GM23248 (cell line): ENCODE measurements at regions not wholly inside any gene's neighbourhood (a gene's known extent, or its start where the extent isn't known, plus 50 kb on each side); places are given as distances from the start of the nearest gene placed in this dataset.

Experiments
- DNase-seq: peaks from one replicate; pipeline ENCODE4 v3.0.0-alpha.2; 2015
- H2AFZ ChIP-seq: fragments of 200-600 bp; sonication (generic); 2 replicates; pipeline ENCODE4 v1.6.1; 2016; ENCODE audit warnings: antibody characterized with exemption
- H3F3A ChIP-seq: fragments of 200-600 bp; sonication (generic); 2 replicates; pipeline ENCODE4 v1.6.1; 2016; ENCODE audit warnings: mild to moderate bottlenecking, antibody characterized with exemption, mixed run types; ENCODE audit not compliant: insufficient read depth
- H3K27ac ChIP-seq: fragments of 200-600 bp; sonication (generic); 2 replicates; pipeline ENCODE4 v1.5.1; 2016; ENCODE audit warnings: mild to moderate bottlenecking
- H3K27me3 ChIP-seq: fragments of 200-600 bp; sonication (generic); replicated peaks from 2 replicates; pipeline ENCODE4 v1.6.1; 2016; ENCODE audit warnings: mild to moderate bottlenecking; ENCODE audit not compliant: insufficient read depth
- H3K36me3 ChIP-seq: fragments of 200-600 bp; sonication (generic); 2 replicates; pipeline ENCODE4 v1.6.1; 2016; ENCODE audit warnings: low read depth, mild to moderate bottlenecking
- H3K4me1 ChIP-seq: fragments of 200-600 bp; sonication (generic); 2 replicates; pipeline ENCODE4 v1.6.1; 2016; ENCODE audit warnings: mild to moderate bottlenecking; ENCODE audit not compliant: insufficient read depth
- H3K4me2 ChIP-seq: fragments of 200-600 bp; sonication (generic); one replicate; pipeline ENCODE4 v1.6.1; 2016; ENCODE audit warnings: mild to moderate bottlenecking; ENCODE audit not compliant: unreplicated experiment
- H3K4me3 ChIP-seq: fragments of 200-600 bp; sonication (generic); 2 replicates; pipeline ENCODE4 v1.5.1; 2016; ENCODE audit warnings: mild to moderate bottlenecking
- H3K79me2 ChIP-seq: fragments of 200-600 bp; sonication (generic); 2 replicates; pipeline ENCODE4 v1.6.1; 2016; ENCODE audit warnings: mild to moderate bottlenecking; ENCODE audit not compliant: insufficient read depth
- H3K9ac ChIP-seq: fragments of 200-600 bp; sonication (generic); 2 replicates; pipeline ENCODE4 v1.6.1; 2016; ENCODE audit warnings: mild to moderate bottlenecking
- H3K9me2 ChIP-seq: fragments of 200-600 bp; sonication (generic); 2 replicates; pipeline ENCODE4 v1.6.1; 2016; ENCODE audit warnings: mixed run types, mild to moderate bottlenecking, moderate library complexity; ENCODE audit not compliant: insufficient read depth
- H3K9me3 ChIP-seq: fragments of 200-600 bp; sonication (generic); one replicate; pipeline ENCODE4 v1.6.1; 2017; ENCODE audit warnings: low read depth
- H4K20me1 ChIP-seq: fragments of 200-600 bp; sonication (generic); 2 replicates; pipeline ENCODE4 v1.6.0; 2016; ENCODE audit not compliant: insufficient read depth
- EZH2 ChIP-seq: fragments of 200-600 bp; sonication (generic); IDR thresholded peaks from 2 replicates; pipeline ENCODE4 v1.6.1; 2018; ENCODE audit warnings: antibody characterized with exemption, mild to moderate bottlenecking; ENCODE audit not compliant: insufficient read depth, poor library complexity, severe bottlenecking
- EZH2phosphoT487 ChIP-seq: fragments of 200-600 bp; sonication (generic); IDR thresholded peaks from 2 replicates; pipeline ENCODE4 v1.6.1; 2018; ENCODE audit warnings: antibody characterized with exemption, moderate library complexity, mild to moderate bottlenecking, low read depth; ENCODE audit not compliant: insufficient read depth
- WGBS, 2 experiments: methylation state at CpG; one replicate each; pipeline ENCODE4 v1.1.6; 2015 to 2017; ENCODE audit warnings: low lambda C conversion rate in 2 of 2, low coverage in 1 of 2; ENCODE audit errors: missing lambda C conversion rate in 2 of 2; 5-methylcytosine and 5-hydroxymethylcytosine counted together
- in situ Hi-C: fragments of 300-500 bp; cut with MboI; formaldehyde crosslinking; loops from 2 replicates; pipeline ENCODE4 v1.15.0; 2020

- WGBS, 2 experiments: 91% methylated on average over 4 of the region's 4 CpGs
- Histone ChIP-seq H2AFZ (no peak overlapping the region), H3K27me3 (no peaks in the 10 kb centered on the region), H3K79me2 (no peaks in the 10 kb centered on the region), H3K27ac (no peak overlapping the region), H3K4me2 (no peak overlapping the region), H3K9me2 (no peaks in the 10 kb centered on the region), H3K36me3 (no peaks in the 10 kb centered on the region), H3K9me3 (no peaks in the 10 kb centered on the region), H3F3A (no peaks in the 10 kb centered on the region), H3K9ac (no peak overlapping the region), H4K20me1 (no peaks in the 10 kb centered on the region), H3K4me1 (no peaks in the 10 kb centered on the region), H3K4me3 (no peak overlapping the region)
- in situ Hi-C loops: no loop called here
- DNase-seq: no peak
- TF ChIP-seq EZH2 (no peak), EZH2phosphoT487 (no peak)
Measured at GRCh38 chr2:145140658-145141057, 620.7 kb upstream of the ZEB2 start.

GRCh38 chr2:145138626-145139025, 618.7 kb upstream of the ZEB2 start:
- H3K9me2 ChIP-seq: no peaks in the 10 kb centered on the region
- no peak overlapping the region for H3K27ac ChIP-seq
- H3K9me3 ChIP-seq: no peaks in the 10 kb centered on the region
- TF ChIP-seq EZH2phosphoT487 (no peak), EZH2 (no peak)
- no peak overlapping the region for H3K4me3 ChIP-seq
- H4K20me1 ChIP-seq: no peaks in the 10 kb centered on the region
- no peak overlapping the region for H3K4me2 ChIP-seq
- DNase-seq: no peak
- H3K27me3 ChIP-seq: no peaks in the 10 kb centered on the region
- no peak overlapping the region for H3K9ac ChIP-seq
- no peaks in the 10 kb centered on the region for H3K4me1 ChIP-seq
- no peaks in the 10 kb centered on the region for H3K36me3 ChIP-seq
- no peaks in the 10 kb centered on the region for H3K79me2 ChIP-seq
- 92 to 95% methylated on average over 2 of the region's 2 CpGs for WGBS, 2 experiments
- in situ Hi-C loops: no loop called here
- no peak overlapping the region for H2AFZ ChIP-seq
- no peaks in the 10 kb centered on the region for H3F3A ChIP-seq

DNA sequence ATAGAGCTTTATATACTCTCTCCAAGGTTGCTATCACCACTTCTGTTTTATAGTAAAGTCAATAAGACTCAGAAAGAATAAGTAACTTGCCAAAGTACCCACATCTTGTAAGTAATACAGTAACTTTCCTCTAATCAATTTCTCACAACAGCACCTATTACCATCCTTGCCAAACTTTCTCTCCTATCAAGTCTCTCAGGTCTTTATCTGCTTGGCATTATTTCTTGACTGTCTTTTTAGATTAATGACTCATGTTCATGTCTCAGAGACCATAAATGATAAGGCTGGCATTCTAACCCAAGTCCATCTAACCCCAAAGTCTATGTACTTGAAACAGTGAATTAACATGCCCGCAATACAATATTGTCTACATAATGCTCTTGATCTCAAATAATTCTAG, 618.0 kb upstream of the ZEB2 start:
- Histone ChIP-seq H3K4me3 (no peak overlapping the region), H2AFZ (no peak overlapping the region), H3K9me2 (no peaks in the 10 kb centered on the region), H4K20me1 (no peaks in the 10 kb centered on the region), H3K4me1 (no peaks in the 10 kb centered on the region), H3K4me2 (no peak overlapping the region), H3K27me3 (no peaks in the 10 kb centered on the region), H3K27ac (no peak overlapping the region), H3F3A (no peaks in the 10 kb centered on the region), H3K79me2 (no peaks in the 10 kb centered on the region), H3K9me3 (no peaks in the 10 kb centered on the region), H3K9ac (no peak overlapping the region), H3K36me3 (no peaks in the 10 kb centered on the region)
- no peak for DNase-seq
- WGBS, 2 experiments: 95 to 100% methylated on average over 1 of the region's 1 CpG
- TF ChIP-seq EZH2phosphoT487: no peak
- TF ChIP-seq EZH2: no peak
- in situ Hi-C loops: no loop called here

- H3K4me1 ChIP-seq: no peaks in the 10 kb centered on the region
- H3K9ac ChIP-seq: no peak overlapping the region
- H4K20me1 ChIP-seq: no peaks in the 10 kb centered on the region
- no peaks in the 10 kb centered on the region for H3K9me2 ChIP-seq
- no peaks in the 10 kb centered on the region for H3K9me3 ChIP-seq
- H3K27ac ChIP-seq: no peak overlapping the region
- TF ChIP-seq EZH2phosphoT487: no peak
- no peak for TF ChIP-seq EZH2
- H3K36me3 ChIP-seq: no peaks in the 10 kb centered on the region
- 96 to 97% methylated on average over 4 of the region's 4 CpGs for WGBS, 2 experiments
- no peaks in the 10 kb centered on the region for H3K27me3 ChIP-seq
- H3F3A ChIP-seq: no peaks in the 10 kb centered on the region
- no peaks in the 10 kb centered on the region for H3K79me2 ChIP-seq
- no peak overlapping the region for H3K4me3 ChIP-seq
- no peak overlapping the region for H3K4me2 ChIP-seq
- no peak overlapping the region for H2AFZ ChIP-seq
- in situ Hi-C loops: no loop called here
- no peak for DNase-seq
Measured at GRCh38 chr2:145137211-145137610, 617.3 kb upstream of the ZEB2 start.

GRCh38 chr2:145136702-145137101, 616.8 kb upstream of the ZEB2 start:
- Histone ChIP-seq H3K9me3 (no peaks in the 10 kb centered on the region), H3K27ac (no peak overlapping the region), H4K20me1 (no peaks in the 10 kb centered on the region), H2AFZ (no peak overlapping the region), H3K9me2 (no peaks in the 10 kb centered on the region), H3K4me1 (no peaks in the 10 kb centered on the region), H3K27me3 (no peaks in the 10 kb centered on the region), H3F3A (no peaks in the 10 kb centered on the region), H3K4me3 (no peak overlapping the region), H3K36me3 (no peaks in the 10 kb centered on the region), H3K79me2 (no peaks in the 10 kb centered on the region), H3K9ac (no peak overlapping the region), H3K4me2 (no peak overlapping the region)
- in situ Hi-C loops: no loop called here
- DNase-seq: no peak
- 96 to 100% methylated on average over 1 of the region's 1 CpG for whole genome bisulfite sequencing, 2 experiments
- no peak for TF ChIP-seq EZH2
- no peak for TF ChIP-seq EZH2phosphoT487
